GM23248 (cell line): ENCODE measurements at regions not wholly inside any gene's neighbourhood (a gene's known extent, or its start where the extent isn't known, plus 50 kb on each side); places are given as distances from the start of the nearest gene placed in this dataset.

Source experiments
- DNase-seq: peaks from one replicate; pipeline ENCODE4 v3.0.0-alpha.2; 2015
- H2AFZ ChIP-seq: fragments of 200-600 bp; sonication (generic); 2 replicates; pipeline ENCODE4 v1.6.1; 2016; ENCODE audit warnings: antibody characterized with exemption
- H3F3A ChIP-seq: fragments of 200-600 bp; sonication (generic); 2 replicates; pipeline ENCODE4 v1.6.1; 2016; ENCODE audit warnings: mild to moderate bottlenecking, antibody characterized with exemption, mixed run types; ENCODE audit not compliant: insufficient read depth
- H3K27ac ChIP-seq: fragments of 200-600 bp; sonication (generic); 2 replicates; pipeline ENCODE4 v1.5.1; 2016; ENCODE audit warnings: mild to moderate bottlenecking
- H3K27me3 ChIP-seq: fragments of 200-600 bp; sonication (generic); replicated peaks from 2 replicates; pipeline ENCODE4 v1.6.1; 2016; ENCODE audit warnings: mild to moderate bottlenecking; ENCODE audit not compliant: insufficient read depth
- H3K36me3 ChIP-seq: fragments of 200-600 bp; sonication (generic); 2 replicates; pipeline ENCODE4 v1.6.1; 2016; ENCODE audit warnings: low read depth, mild to moderate bottlenecking
- H3K4me1 ChIP-seq: fragments of 200-600 bp; sonication (generic); 2 replicates; pipeline ENCODE4 v1.6.1; 2016; ENCODE audit warnings: mild to moderate bottlenecking; ENCODE audit not compliant: insufficient read depth
- H3K4me2 ChIP-seq: fragments of 200-600 bp; sonication (generic); one replicate; pipeline ENCODE4 v1.6.1; 2016; ENCODE audit warnings: mild to moderate bottlenecking; ENCODE audit not compliant: unreplicated experiment
- H3K4me3 ChIP-seq: fragments of 200-600 bp; sonication (generic); 2 replicates; pipeline ENCODE4 v1.5.1; 2016; ENCODE audit warnings: mild to moderate bottlenecking
- H3K79me2 ChIP-seq: fragments of 200-600 bp; sonication (generic); 2 replicates; pipeline ENCODE4 v1.6.1; 2016; ENCODE audit warnings: mild to moderate bottlenecking; ENCODE audit not compliant: insufficient read depth
- H3K9ac ChIP-seq: fragments of 200-600 bp; sonication (generic); 2 replicates; pipeline ENCODE4 v1.6.1; 2016; ENCODE audit warnings: mild to moderate bottlenecking
- H3K9me2 ChIP-seq: fragments of 200-600 bp; sonication (generic); 2 replicates; pipeline ENCODE4 v1.6.1; 2016; ENCODE audit warnings: mixed run types, mild to moderate bottlenecking, moderate library complexity; ENCODE audit not compliant: insufficient read depth
- H3K9me3 ChIP-seq: fragments of 200-600 bp; sonication (generic); one replicate; pipeline ENCODE4 v1.6.1; 2017; ENCODE audit warnings: low read depth
- H4K20me1 ChIP-seq: fragments of 200-600 bp; sonication (generic); 2 replicates; pipeline ENCODE4 v1.6.0; 2016; ENCODE audit not compliant: insufficient read depth
- EZH2 ChIP-seq: fragments of 200-600 bp; sonication (generic); IDR thresholded peaks from 2 replicates; pipeline ENCODE4 v1.6.1; 2018; ENCODE audit warnings: antibody characterized with exemption, mild to moderate bottlenecking; ENCODE audit not compliant: insufficient read depth, poor library complexity, severe bottlenecking
- EZH2phosphoT487 ChIP-seq: fragments of 200-600 bp; sonication (generic); IDR thresholded peaks from 2 replicates; pipeline ENCODE4 v1.6.1; 2018; ENCODE audit warnings: antibody characterized with exemption, moderate library complexity, mild to moderate bottlenecking, low read depth; ENCODE audit not compliant: insufficient read depth
- WGBS, 2 experiments: methylation state at CpG; one replicate each; pipeline ENCODE4 v1.1.6; 2015 to 2017; ENCODE audit warnings: low lambda C conversion rate in 2 of 2, low coverage in 1 of 2; ENCODE audit errors: missing lambda C conversion rate in 2 of 2; 5-methylcytosine and 5-hydroxymethylcytosine counted together
- in situ Hi-C: fragments of 300-500 bp; cut with MboI; formaldehyde crosslinking; loops from 2 replicates; pipeline ENCODE4 v1.15.0; 2020

DNA sequence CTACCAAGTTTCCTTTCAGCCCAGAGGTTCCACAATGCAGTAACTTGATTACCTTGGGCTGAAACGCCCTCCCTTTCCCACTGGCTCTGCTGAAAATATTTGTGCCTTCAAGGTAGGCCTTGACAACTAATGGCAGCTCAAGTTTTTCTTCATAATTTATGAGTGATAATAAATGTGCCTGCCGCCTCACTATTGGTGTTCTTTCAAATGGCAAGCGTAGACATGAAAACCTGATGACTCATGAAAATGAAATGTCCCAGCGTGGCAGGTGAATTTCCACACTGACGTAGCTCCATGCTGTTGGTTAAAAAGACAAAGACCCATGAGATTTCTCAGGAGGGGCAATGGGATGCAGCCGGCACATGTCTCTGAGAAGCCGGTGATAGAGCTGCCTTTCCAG lies 107.2 kb upstream of the GGTLC1 start:
- in situ Hi-C loops = no loop called here
- no peak overlapping the region for H3K27ac ChIP-seq
- H2AFZ ChIP-seq = no peak overlapping the region
- DNase-seq = no peak
- no peak overlapping the region for H3K9ac ChIP-seq
- H3K27me3 ChIP-seq = peaks cover 9% of the 10 kb centered on the region; the same call in 1 of the 2 replicates
- H3K36me3 ChIP-seq = no peaks in the 10 kb centered on the region
- no peak overlapping the region for H3K4me3 ChIP-seq
- no peaks in the 10 kb centered on the region for H3K9me2 ChIP-seq
- TF ChIP-seq EZH2phosphoT487 (no peak), EZH2 (no peak)
- 55 to 57% methylated on average over 7 of the region's 7 CpGs for WGBS, 2 experiments
- H3K4me2 ChIP-seq = no peak overlapping the region
- no peaks in the 10 kb centered on the region for H4K20me1 ChIP-seq
- peaks cover 4% of the 10 kb centered on the region; the same call in 1 of the 2 replicates for H3F3A ChIP-seq
- H3K4me1 ChIP-seq = no peaks in the 10 kb centered on the region
- H3K9me3 ChIP-seq = no peaks in the 10 kb centered on the region
- H3K79me2 ChIP-seq = no peaks in the 10 kb centered on the region

DNA sequence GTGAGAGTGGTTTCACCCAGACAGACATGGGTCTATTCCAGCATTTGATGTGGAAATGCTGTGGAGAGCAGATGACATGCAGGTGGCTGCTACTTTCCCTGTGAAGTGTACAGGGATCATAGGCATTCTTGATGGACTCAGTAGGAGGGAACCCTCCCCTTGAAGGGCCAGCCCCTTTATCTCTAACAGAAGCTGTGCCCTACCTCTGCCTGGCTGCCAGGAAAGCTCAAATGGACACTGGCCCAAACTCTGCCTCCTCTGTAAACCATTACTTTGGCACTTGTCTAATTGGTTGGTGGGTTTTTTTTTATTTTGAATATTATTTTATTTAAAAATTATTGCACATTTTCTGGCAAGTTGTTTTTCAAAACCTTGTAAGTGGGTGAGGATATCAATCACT lies 106.7 kb upstream of the GGTLC1 start:
- peaks cover 4% of the 10 kb centered on the region; the same call in 1 of the 2 replicates for H3F3A ChIP-seq
- H3K79me2 ChIP-seq = no peaks in the 10 kb centered on the region
- no peak overlapping the region for H3K27ac ChIP-seq
- H3K9me2 ChIP-seq = no peaks in the 10 kb centered on the region
- TF ChIP-seq EZH2 (no peak), EZH2phosphoT487 (no peak)
- no peak overlapping the region for H3K4me3 ChIP-seq
- peaks cover 9% of the 10 kb centered on the region; the same call in 1 of the 2 replicates for H3K27me3 ChIP-seq
- H3K9ac ChIP-seq = no peak overlapping the region
- no peak for DNase-seq
- no peaks in the 10 kb centered on the region for H3K36me3 ChIP-seq
- in situ Hi-C loops = no loop called here
- H4K20me1 ChIP-seq = no peaks in the 10 kb centered on the region
- no peak overlapping the region for H3K4me2 ChIP-seq
- H3K4me1 ChIP-seq = no peaks in the 10 kb centered on the region
- no peaks in the 10 kb centered on the region for H3K9me3 ChIP-seq
- no peak overlapping the region for H2AFZ ChIP-seq

DNA sequence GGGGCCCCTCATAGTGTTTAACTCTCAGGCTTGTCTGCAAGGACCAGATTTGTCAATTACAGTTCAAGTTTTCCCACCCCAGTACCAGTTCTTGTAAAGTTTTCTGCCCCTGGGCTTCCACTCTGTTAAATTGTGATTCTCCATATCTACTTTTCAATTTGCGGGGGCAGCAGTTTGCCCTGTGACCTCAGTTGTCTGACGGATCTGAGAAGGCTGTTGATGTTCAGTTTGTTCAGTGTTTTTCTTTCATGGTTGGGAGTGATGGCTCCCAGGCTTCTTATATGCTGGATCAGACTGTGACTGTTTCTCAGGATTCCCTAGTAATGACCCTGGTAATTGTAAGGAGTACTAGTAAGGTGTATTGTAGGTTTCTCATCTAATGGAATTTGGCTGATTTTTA lies 101.0 kb upstream of the GGTLC1 start:
- H3K36me3 ChIP-seq = no peaks in the 10 kb centered on the region
- no peak for TF ChIP-seq EZH2phosphoT487
- no peak for TF ChIP-seq EZH2
- H4K20me1 ChIP-seq = no peaks in the 10 kb centered on the region
- H3K79me2 ChIP-seq = no peaks in the 10 kb centered on the region
- H3K4me1 ChIP-seq = no peaks in the 10 kb centered on the region
- no peak for DNase-seq
- no peaks in the 10 kb centered on the region for H3K9me2 ChIP-seq
- no peak overlapping the region for H3K9ac ChIP-seq
- peaks cover 4% of the 10 kb centered on the region; the same call in 1 of the 2 replicates for H3K27me3 ChIP-seq
- H3K4me3 ChIP-seq = no peak overlapping the region
- in situ Hi-C loops = no loop called here
- no peak overlapping the region for H2AFZ ChIP-seq
- H3F3A ChIP-seq = no peaks in the 10 kb centered on the region
- WGBS, 2 experiments = 33 to 52% methylated on average over 2 of the region's 2 CpGs
- no peak overlapping the region for H3K27ac ChIP-seq
- H3K9me3 ChIP-seq = no peaks in the 10 kb centered on the region
- no peak overlapping the region for H3K4me2 ChIP-seq

DNA sequence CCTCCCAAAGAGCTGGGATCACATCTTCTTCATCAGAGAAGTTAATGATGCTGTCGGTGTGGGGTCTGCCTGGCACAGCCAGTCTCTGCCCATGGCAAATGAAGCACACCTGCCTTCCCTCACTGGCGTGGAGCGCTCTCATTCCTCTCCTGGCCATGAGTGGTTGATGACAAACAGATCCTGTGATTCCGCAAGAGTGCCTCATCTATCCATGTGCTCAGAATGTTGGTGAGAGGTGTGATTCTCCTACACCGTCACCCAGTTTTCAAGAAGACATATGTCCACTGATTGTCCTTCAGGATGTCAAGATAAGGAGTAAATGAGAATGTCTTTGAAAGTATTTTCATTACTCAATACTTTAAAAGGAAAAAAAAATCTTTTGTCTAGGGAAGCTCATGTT lies 97.5 kb upstream of the GGTLC1 start:
- peaks cover 4% of the 10 kb centered on the region; the same call in 1 of the 2 replicates for H3K27me3 ChIP-seq
- H3K9me2 ChIP-seq = no peaks in the 10 kb centered on the region
- H3F3A ChIP-seq = no peaks in the 10 kb centered on the region
- no peaks in the 10 kb centered on the region for H3K9me3 ChIP-seq
- H3K79me2 ChIP-seq = no peaks in the 10 kb centered on the region
- WGBS, 2 experiments = 14 to 21% methylated on average over 5 of the region's 5 CpGs
- H3K36me3 ChIP-seq = no peaks in the 10 kb centered on the region
- H3K9ac ChIP-seq = no peak overlapping the region
- H3K27ac ChIP-seq = no peak overlapping the region
- DNase-seq = no peak
- in situ Hi-C loops = no loop called here
- TF ChIP-seq EZH2phosphoT487 = no peak
- TF ChIP-seq EZH2 = no peak
- no peak overlapping the region for H3K4me2 ChIP-seq
- no peak overlapping the region for H2AFZ ChIP-seq
- H3K4me1 ChIP-seq = no peaks in the 10 kb centered on the region
- no peak overlapping the region for H3K4me3 ChIP-seq
- H4K20me1 ChIP-seq = no peaks in the 10 kb centered on the region

DNA sequence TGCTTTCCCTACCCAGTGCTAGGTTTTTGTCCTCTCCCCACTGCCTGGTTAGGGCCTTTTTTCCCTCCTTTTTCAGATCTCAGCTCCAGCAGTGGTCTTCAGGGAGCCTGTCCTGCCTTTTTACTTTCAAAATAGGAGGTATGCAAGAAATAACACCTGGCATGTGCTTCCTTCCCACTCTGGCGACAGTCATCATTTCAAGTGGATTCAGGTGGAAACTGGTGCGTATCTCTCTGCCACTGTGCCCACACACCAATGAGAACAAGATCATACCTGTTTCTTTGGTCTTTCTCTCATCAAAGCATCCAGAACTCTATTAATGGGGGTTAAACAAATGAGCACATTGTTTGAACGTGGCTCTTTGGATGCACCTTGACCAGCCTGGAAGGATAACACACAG lies 95.7 kb upstream of the GGTLC1 start:
- Histone ChIP-seq H3K9me3 (no peaks in the 10 kb centered on the region), H3K9me2 (no peaks in the 10 kb centered on the region), H3K4me2 (no peak overlapping the region), H3K36me3 (no peaks in the 10 kb centered on the region), H3F3A (no peaks in the 10 kb centered on the region), H3K79me2 (no peaks in the 10 kb centered on the region), H3K4me3 (no peak overlapping the region), H4K20me1 (no peaks in the 10 kb centered on the region), H2AFZ (no peak overlapping the region), H3K27ac (no peak overlapping the region), H3K4me1 (no peaks in the 10 kb centered on the region), H3K27me3 (peaks cover 4% of the 10 kb centered on the region; the same call in 1 of the 2 replicates), H3K9ac (no peak overlapping the region)
- DNase-seq = no peak
- 36 to 41% methylated on average over 3 of the region's 3 CpGs for WGBS, 2 experiments
- TF ChIP-seq EZH2 (no peak), EZH2phosphoT487 (no peak)
- in situ Hi-C loops = no loop called here
